Uterus (tissue), 3 donors: ENCODE measurements at regions not wholly inside any gene's neighbourhood (a gene's known extent, or its start where the extent isn't known, plus 50 kb on each side); places are given as distances from the start of the nearest gene placed in this dataset.

Experiments used
- DNase-seq, 2 donors: peaks; one replicate each; pipeline ENCODE4 v3.0.0-alpha.2; 2019 to 2020
- H3K27ac ChIP-seq, 2 donors: fragments of 200-600 bp; sonication (generic); 1 replicate in 1 of 2; 2 replicates in 1 of 2; pipeline ENCODE4 v1.5.1; 2016 to 2018
- H3K27me3 ChIP-seq, 2 donors: fragments of 200-600 bp; sonication (generic); one replicate each; pipeline ENCODE4 v1.5.1; 2018 to 2019; ENCODE audit warnings: control low read depth in 1 of 2
- H3K36me3 ChIP-seq, 2 donors: fragments of 200-600 bp; sonication (generic); one replicate each; pipeline ENCODE4 v1.5.1; 2019; ENCODE audit warnings: control low read depth in 1 of 2
- H3K4me1 ChIP-seq, 2 donors: fragments of 200-600 bp; sonication (generic); one replicate each; pipeline ENCODE4 v1.5.1; 2018 to 2019; ENCODE audit warnings: control low read depth in 1 of 2
- H3K4me3 ChIP-seq, 2 donors: fragments of 200-600 bp; sonication (generic); 1 replicate in 1 of 2; 2 replicates in 1 of 2; pipeline ENCODE4 v1.5.1; 2018 to 2019; ENCODE audit warnings: mild to moderate bottlenecking in 1 of 2
- H3K9me3 ChIP-seq, 2 donors: fragments of 200-600 bp; sonication (generic); one replicate each; pipeline ENCODE4 v1.5.1; 2019; ENCODE audit warnings: control low read depth in 1 of 2
- POLR2A ChIP-seq, 2 donors: fragments of 450-650 bp; IDR thresholded peaks; one replicate each; pipeline ENCODE4 v1.6.1; 2016; ENCODE audit warnings: antibody characterized with exemption in 2 of 2, mild to moderate bottlenecking in 1 of 2, moderate library complexity in 1 of 2
- intact Hi-C: fragments of 100-400 bp; cut with DNase I; formaldehyde crosslinking; loops from one replicate; pipeline ENCODE4 v1.15.1; 2023; ENCODE audit warnings: low total_unique reads
- TF ChIP-seq, protein P1 (sequence below), 4 experiments: fragments of 200-600 bp in 2 of 4; fragments of 450-650 bp in 2 of 4; sonication (generic) in 2 of 4; IDR thresholded peaks; one replicate each; pipeline ENCODE4 v1.5.1; 2016 to 2019; ENCODE audit warnings: antibody characterized with exemption in 4 of 4, mild to moderate bottlenecking in 2 of 4, moderate library complexity in 1 of 4
- donor health status: DM: yes; HTN: yes; CAD: no.

DNA sequence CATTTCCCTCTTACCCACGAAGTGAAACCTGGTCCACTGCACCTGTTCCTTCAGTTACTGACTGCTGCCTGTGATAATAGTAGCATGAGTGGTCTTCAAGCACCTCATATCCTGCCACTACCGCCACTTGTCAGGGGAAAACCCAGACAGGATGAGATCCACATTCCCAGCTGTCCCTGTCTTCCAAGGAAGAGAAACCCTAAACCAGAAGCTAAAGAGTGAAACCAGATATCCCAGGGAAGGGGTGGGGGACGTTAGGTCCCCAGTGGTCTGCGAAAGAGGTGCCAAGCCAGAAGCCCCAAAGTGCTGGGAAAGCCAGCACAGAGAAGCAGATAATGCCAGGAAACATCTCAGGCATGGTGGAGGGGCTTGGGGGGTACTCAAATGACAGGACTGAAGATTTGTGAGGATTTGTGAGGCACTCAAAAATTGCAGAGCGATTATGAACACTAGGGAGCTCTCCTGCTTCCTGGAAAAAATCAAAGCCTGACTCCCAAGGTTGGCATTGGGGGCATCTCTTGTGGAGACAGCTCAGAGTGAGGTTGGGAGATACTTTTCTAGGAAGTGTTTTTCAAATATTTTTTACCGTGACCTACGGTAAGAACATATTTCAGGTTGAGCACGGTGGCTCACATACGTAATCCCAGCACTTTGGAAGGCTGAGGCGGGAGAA lies 77.9 kb downstream of the TMEM30B start:
- intact Hi-C loops, result no loop called here
- Histone ChIP-seq H3K4me1 (no peaks in the 10 kb centered on the region), H3K27me3 (no peaks in the 10 kb centered on the region), H3K36me3 (no peaks in the 10 kb centered on the region), H3K27ac (no peak overlapping the region), H3K4me3 (no peak overlapping the region), H3K9me3 (no peaks in the 10 kb centered on the region)
- no peak for DNase-seq
- TF ChIP-seq POLR2A (IDR thresholded peaks at IDR 0.05), result no peak
- TF ChIP-seq, protein P1, sequence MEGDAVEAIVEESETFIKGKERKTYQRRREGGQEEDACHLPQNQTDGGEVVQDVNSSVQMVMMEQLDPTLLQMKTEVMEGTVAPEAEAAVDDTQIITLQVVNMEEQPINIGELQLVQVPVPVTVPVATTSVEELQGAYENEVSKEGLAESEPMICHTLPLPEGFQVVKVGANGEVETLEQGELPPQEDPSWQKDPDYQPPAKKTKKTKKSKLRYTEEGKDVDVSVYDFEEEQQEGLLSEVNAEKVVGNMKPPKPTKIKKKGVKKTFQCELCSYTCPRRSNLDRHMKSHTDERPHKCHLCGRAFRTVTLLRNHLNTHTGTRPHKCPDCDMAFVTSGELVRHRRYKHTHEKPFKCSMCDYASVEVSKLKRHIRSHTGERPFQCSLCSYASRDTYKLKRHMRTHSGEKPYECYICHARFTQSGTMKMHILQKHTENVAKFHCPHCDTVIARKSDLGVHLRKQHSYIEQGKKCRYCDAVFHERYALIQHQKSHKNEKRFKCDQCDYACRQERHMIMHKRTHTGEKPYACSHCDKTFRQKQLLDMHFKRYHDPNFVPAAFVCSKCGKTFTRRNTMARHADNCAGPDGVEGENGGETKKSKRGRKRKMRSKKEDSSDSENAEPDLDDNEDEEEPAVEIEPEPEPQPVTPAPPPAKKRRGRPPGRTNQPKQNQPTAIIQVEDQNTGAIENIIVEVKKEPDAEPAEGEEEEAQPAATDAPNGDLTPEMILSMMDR (IDR thresholded peaks at IDR 0.05), result no peak

DNA sequence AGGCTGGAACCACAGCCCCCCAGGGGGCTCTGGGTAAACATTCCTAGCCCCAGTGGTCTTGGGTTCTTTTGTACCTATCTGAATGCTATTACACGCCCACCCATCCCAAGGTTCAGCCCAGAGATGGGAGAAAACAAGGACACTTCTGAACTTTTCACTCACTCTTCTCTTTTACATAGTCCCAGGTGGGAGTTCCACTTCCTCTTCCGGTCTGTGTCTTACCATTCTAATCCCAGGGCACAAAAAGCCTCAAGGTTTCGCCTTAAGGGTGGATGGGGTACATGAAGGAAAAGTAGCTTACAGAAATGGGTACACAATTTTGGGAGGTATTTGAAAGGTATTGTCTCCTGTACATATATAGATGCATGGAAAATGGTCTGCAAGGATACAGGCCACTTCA lies 79.0 kb downstream of the TMEM30B start:
- Histone ChIP-seq H3K9me3 (no peaks in the 10 kb centered on the region), H3K4me1 (no peaks in the 10 kb centered on the region), H3K36me3 (no peaks in the 10 kb centered on the region), H3K27me3 (no peaks in the 10 kb centered on the region), H3K4me3 (no peak overlapping the region), H3K27ac (no peak overlapping the region)
- intact Hi-C loops, result no loop called here
- TF ChIP-seq, protein P1 (IDR thresholded peaks at IDR 0.05), result no peak
- TF ChIP-seq POLR2A (IDR thresholded peaks at IDR 0.05), result no peak
- DNase-seq, result no peak

DNA sequence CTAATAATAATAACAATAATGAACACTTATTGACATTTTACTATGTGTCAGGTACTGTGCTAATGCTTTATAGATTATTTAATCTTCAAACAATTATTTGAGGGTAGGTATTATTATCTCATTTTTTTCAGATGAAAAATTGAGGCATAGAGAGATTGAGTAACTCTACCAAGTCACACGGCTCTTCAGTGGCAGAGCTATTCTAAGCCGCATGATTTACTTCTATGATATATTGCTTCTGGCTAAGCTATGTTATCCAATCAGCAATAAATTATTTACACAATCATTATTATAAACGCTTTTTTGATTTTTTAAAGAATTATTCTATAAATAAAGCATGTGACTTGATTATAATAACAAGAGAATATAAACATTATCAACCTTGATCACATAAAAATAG lies 80.0 kb downstream of the TMEM30B start:
- TF ChIP-seq, protein P1 (IDR thresholded peaks at IDR 0.05), result no peak
- no peak for TF ChIP-seq POLR2A (IDR thresholded peaks at IDR 0.05)
- Histone ChIP-seq H3K9me3 (no peaks in the 10 kb centered on the region), H3K27me3 (no peaks in the 10 kb centered on the region), H3K4me3 (no peak overlapping the region), H3K36me3 (no peaks in the 10 kb centered on the region), H3K27ac (no peak overlapping the region), H3K4me1 (no peaks in the 10 kb centered on the region)
- intact Hi-C loops, result no loop called here
- DNase-seq, result no peak

DNA sequence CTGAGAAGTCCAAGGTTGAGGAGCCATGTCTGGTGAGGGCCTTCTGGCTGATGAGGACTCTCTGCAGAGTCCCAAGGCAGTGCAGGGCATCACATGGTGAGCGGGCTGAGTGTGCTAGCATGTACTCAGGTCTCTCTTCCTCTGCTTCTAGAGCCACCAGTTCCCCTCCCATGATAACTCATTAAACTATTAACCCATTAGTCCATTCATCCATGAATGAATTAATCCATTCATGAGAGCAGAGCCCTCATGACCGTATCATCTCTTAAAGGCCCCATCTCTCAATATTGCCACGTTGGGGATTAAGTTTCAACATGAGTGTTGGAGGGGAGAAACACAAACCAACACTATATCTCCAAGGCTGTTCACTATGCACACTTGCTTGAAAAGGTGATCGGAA lies 83.7 kb downstream of the TMEM30B start:
- Histone ChIP-seq H3K4me3 (no peak overlapping the region), H3K27me3 (no peaks in the 10 kb centered on the region), H3K27ac (no peak overlapping the region), H3K4me1 (no peaks in the 10 kb centered on the region), H3K36me3 (no peaks in the 10 kb centered on the region), H3K9me3 (no peaks in the 10 kb centered on the region)
- intact Hi-C loops, result no loop called here
- no peak for DNase-seq
- TF ChIP-seq, protein P1 (IDR thresholded peaks at IDR 0.05), result no peak
- no peak for TF ChIP-seq POLR2A (IDR thresholded peaks at IDR 0.05)

DNA sequence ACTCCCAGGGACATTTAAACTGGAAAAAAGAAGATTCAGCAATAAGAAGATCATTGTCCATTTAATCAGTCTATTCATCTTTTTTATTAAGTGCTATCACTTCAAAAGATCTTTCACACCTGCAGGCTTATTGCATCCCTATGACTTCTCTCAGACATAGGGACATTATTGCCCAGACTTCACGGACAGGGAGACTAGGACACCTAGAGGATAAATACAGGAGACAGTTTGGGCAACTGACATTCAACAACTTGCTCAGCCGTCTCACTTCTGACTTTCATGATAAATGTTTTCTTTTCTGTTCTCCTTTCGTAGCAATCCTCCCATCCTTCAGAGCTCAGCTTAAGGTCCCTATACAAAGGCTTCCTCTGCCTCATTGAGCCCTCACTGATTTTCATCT lies 84.3 kb downstream of the TMEM30B start:
- no peaks in the 10 kb centered on the region for H3K4me1 ChIP-seq
- H3K27ac ChIP-seq, result no peak overlapping the region
- intact Hi-C loops, result no loop called here
- H3K36me3 ChIP-seq, result no peaks in the 10 kb centered on the region
- no peak for TF ChIP-seq POLR2A (IDR thresholded peaks at IDR 0.05)
- TF ChIP-seq, protein P1 (IDR thresholded peaks at IDR 0.05), result no peak
- H3K27me3 ChIP-seq, result no peaks in the 10 kb centered on the region
- no peak for DNase-seq
- no peaks in the 10 kb centered on the region for H3K9me3 ChIP-seq
- no peak overlapping the region for H3K4me3 ChIP-seq
